ENCODE measurements at regions not wholly inside any gene's neighbourhood (a gene's known extent, or its start where the extent isn't known, plus 50 kb on each side); places are given as distances from the start of the nearest gene placed in this dataset.

DNA sequence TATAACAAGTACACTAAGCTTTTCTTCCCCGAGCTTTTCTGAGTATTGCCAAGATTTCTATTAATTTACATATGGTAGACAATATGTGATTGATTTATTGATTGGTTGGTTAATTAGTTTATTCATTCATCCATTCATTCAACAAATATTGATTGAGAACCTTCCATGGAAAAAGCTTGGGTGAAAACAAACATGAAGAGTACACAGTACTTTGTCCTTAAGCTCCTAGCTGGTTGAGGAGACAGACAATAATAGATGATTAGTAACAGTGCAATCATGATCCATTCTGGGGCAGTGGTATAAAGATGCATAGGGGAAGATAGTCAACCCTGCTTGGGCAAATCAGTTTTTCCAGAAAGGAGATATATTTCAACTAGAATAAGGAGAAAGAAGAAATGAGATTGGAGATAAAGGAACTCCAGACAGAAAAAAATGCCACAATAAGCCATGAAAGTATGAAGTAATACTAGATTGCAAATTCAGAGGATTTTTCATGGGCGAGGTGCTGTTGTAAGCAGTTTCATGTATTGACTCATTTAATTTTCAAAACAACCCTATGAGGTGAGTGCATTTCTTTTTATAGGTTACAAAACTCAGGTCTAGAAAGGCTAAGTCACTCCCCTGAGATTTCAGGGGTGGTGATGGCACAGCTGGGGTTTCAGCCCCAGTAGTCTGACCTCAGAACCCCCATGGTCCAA lies 129.5 kb downstream of the RND3 start:
- Histone ChIP-seq H3K18ac (ENCODE audit: insufficient read length, low read depth, low read length) (no peak overlapping the region), H2BK12ac (ENCODE audit: insufficient read length, low read depth, low read length) (no peak overlapping the region), H3T11ph (ENCODE audit: low read length) (no peak overlapping the region), H2BK15ac (ENCODE audit: low read depth, low read length) (no peak overlapping the region), H3K4me1 (ENCODE audit: insufficient read depth, low read length) (no peaks in the 10 kb centered on the region), H2BK120ac (ENCODE audit: low read depth, low read length, poor library complexity, severe bottlenecking) (no peak overlapping the region), H2AK5ac (ENCODE audit: insufficient read length, low read length) (no peak overlapping the region), H2AFZ (ENCODE audit: low read length) (no peak overlapping the region), H3K23ac (ENCODE audit: insufficient read length, low read depth, low read length) (no peak overlapping the region), H4K20me1 (ENCODE audit: control insufficient read depth, insufficient read depth, insufficient read length) (no peaks in the 10 kb centered on the region), H2BK5ac (ENCODE audit: insufficient read length, low read length) (no peak overlapping the region), H3K14ac (ENCODE audit: insufficient read depth, low read length) (no peak overlapping the region), H3K56ac (ENCODE audit: insufficient read length, low read depth, low read length) (no peak overlapping the region), H4K91ac (ENCODE audit: insufficient read length, low read depth, low read length) (no peak overlapping the region), H3K27ac (ENCODE audit: insufficient read length, low read depth, low read length) (no peak overlapping the region), H3K4me2 (ENCODE audit: insufficient read depth, insufficient read length, low read length) (no peak overlapping the region), H2BK20ac (ENCODE audit: low read depth, low read length, poor library complexity, severe bottlenecking) (no peak overlapping the region), H4K8ac (replicated peaks; ENCODE audit: insufficient read length, low read depth, low read length) (no peak overlapping the region), H3K23me2 (ENCODE audit: insufficient read length, low read depth, low read length, poor library complexity, severe bottlenecking) (no peaks in the 10 kb centered on the region), H3K4ac (ENCODE audit: low read depth, low read length) (no peak overlapping the region), H3K9ac (ENCODE audit: extremely low read depth, insufficient read length, low read length) (no peak overlapping the region), H3K79me1 (ENCODE audit: insufficient read depth, low read depth, low read length, poor library complexity, severe bottlenecking) (no peaks in the 10 kb centered on the region), H3K9me3 (ENCODE audit: control insufficient read depth, low read depth, low read length) (no peaks in the 10 kb centered on the region), H3K79me2 (ENCODE audit: insufficient read depth, low read length) (no peaks in the 10 kb centered on the region), H4K5ac (ENCODE audit: insufficient read length, low read depth, low read length) (no peak overlapping the region), H3K27me3 (ENCODE audit: insufficient read depth, low read length) (no peaks in the 10 kb centered on the region)
- peaks cover 7 to 11% of the 10 kb centered on the region in 2 experiments for H3K4me1 Mint-ChIP-seq
- TF ChIP-seq, protein P1, sequence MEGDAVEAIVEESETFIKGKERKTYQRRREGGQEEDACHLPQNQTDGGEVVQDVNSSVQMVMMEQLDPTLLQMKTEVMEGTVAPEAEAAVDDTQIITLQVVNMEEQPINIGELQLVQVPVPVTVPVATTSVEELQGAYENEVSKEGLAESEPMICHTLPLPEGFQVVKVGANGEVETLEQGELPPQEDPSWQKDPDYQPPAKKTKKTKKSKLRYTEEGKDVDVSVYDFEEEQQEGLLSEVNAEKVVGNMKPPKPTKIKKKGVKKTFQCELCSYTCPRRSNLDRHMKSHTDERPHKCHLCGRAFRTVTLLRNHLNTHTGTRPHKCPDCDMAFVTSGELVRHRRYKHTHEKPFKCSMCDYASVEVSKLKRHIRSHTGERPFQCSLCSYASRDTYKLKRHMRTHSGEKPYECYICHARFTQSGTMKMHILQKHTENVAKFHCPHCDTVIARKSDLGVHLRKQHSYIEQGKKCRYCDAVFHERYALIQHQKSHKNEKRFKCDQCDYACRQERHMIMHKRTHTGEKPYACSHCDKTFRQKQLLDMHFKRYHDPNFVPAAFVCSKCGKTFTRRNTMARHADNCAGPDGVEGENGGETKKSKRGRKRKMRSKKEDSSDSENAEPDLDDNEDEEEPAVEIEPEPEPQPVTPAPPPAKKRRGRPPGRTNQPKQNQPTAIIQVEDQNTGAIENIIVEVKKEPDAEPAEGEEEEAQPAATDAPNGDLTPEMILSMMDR (conservative IDR thresholded peaks at IDR 0.05) = no peak
- H3K4me3 Mint-ChIP-seq = no peak overlapping the region
- WGBS (ENCODE audit: extremely low coverage, insufficient read length, low lambda C conversion rate) = no CpG with 5 or more reads among the region's 2 CpGs
- no peaks in the 10 kb centered on the region for H3K27me3 Mint-ChIP-seq (ENCODE audit: low read depth)
- H3K36me3 Mint-ChIP-seq (ENCODE audit: insufficient read depth in 1 of 3, low read depth in 3 of 3) = no peaks in the 10 kb centered on the region
- DNase-seq = no peak
- no peaks in the 10 kb centered on the region; a peak in 1 of 5 replicates for H3K9me3 Mint-ChIP-seq
- no peak overlapping the region for H3K27ac Mint-ChIP-seq
